ENCODE measurements at regions not wholly inside any gene's neighbourhood (a gene's known extent, or its start where the extent isn't known, plus 50 kb on each side); places are given as distances from the start of the nearest gene placed in this dataset.

GRCh38 chr5:53338971-53339370, 141.5 kb upstream of the FST start:
- TF ChIP-seq EZH2phosphoT487 (IDR thresholded peaks at IDR 0.05; ENCODE audit: insufficient read depth, low read depth) (no peak), EZH2 (IDR thresholded peaks at IDR 0.05; ENCODE audit: insufficient read depth, poor library complexity, severe bottlenecking) (no peak)

Measured in GM23248 (cell line).